ENCODE measurements at regions not wholly inside any gene's neighbourhood (a gene's known extent, or its start where the extent isn't known, plus 50 kb on each side); places are given as distances from the start of the nearest gene placed in this dataset.
"Not testable (repeated sequence)": the region's sequence is repeated elsewhere in the genome, so short reads cannot be mapped to it uniquely, and the experiment has no call there.

GRCh38 chr1:245062741-245063305 lies 92.0 kb upstream of the KIF26B start:
- Histone ChIP-seq H3K4me3 (ENCODE audit: insufficient read depth, low read depth, low read length) (no peak overlapping the region), H3K36me3 (ENCODE audit: control insufficient read depth, insufficient read depth, low read length) (no peaks in the 10 kb centered on the region), H3K27me3 (ENCODE audit: control insufficient read depth, insufficient read depth, low read length, poor library complexity, severe bottlenecking) (no peaks in the 10 kb centered on the region), H3K27ac (ENCODE audit: insufficient read depth, low read depth, low read length, poor library complexity, severe bottlenecking) (no peak overlapping the region), H3K9me3 (ENCODE audit: control insufficient read depth, low read length) (no peaks in the 10 kb centered on the region), H3K4me1 (ENCODE audit: control insufficient read depth, insufficient read depth, low read length) (no peaks in the 10 kb centered on the region)
- 94% methylated on average over 5 of the region's 5 CpGs for WGBS, 2 experiments

DNA sequence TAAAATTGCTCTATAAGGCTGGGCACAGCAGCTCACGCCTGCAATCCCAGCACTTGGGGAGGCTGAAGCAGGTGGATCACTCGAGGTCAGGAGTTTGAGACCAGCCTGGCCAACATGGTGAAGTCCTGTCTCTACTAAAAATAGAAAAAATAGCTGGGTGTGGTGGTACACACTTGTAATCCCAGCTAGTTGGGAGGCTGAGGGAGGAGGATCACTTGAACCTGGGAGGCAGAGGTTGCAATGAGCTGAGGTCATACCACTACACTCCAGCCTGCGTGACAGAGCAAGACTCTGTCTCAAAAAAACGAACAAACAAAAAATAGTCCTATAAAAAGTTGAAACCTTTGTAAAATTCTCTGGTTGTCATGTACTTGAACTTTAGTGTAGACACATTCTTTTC lies 93.0 kb upstream of the KIF26B start:
- H3K4me3 ChIP-seq (ENCODE audit: insufficient read depth, low read depth, low read length); H3K27me3 ChIP-seq (ENCODE audit: control insufficient read depth, insufficient read depth, low read length, poor library complexity, severe bottlenecking); H3K27ac ChIP-seq (ENCODE audit: insufficient read depth, low read depth, low read length, poor library complexity, severe bottlenecking); H3K4me1 ChIP-seq (ENCODE audit: control insufficient read depth, insufficient read depth, low read length); H3K36me3 ChIP-seq (ENCODE audit: control insufficient read depth, insufficient read depth, low read length); H3K9me3 ChIP-seq (ENCODE audit: control insufficient read depth, low read length): not testable (repeated sequence)
- WGBS, 2 experiments, result 93 to 95% methylated on average over 4 of the region's 4 CpGs

- Histone ChIP-seq H3K27me3 (ENCODE audit: control insufficient read depth, insufficient read depth, low read length, poor library complexity, severe bottlenecking) (no peaks in the 10 kb centered on the region), H3K36me3 (ENCODE audit: control insufficient read depth, insufficient read depth, low read length) (no peaks in the 10 kb centered on the region), H3K4me1 (ENCODE audit: control insufficient read depth, insufficient read depth, low read length) (no peaks in the 10 kb centered on the region), H3K9me3 (ENCODE audit: control insufficient read depth, low read length) (no peaks in the 10 kb centered on the region), H3K4me3 (ENCODE audit: insufficient read depth, low read depth, low read length) (no peak overlapping the region), H3K27ac (ENCODE audit: insufficient read depth, low read depth, low read length, poor library complexity, severe bottlenecking) (no peak overlapping the region)
- WGBS, 2 experiments, result 84 to 85% methylated on average over 5 of the region's 6 CpGs
These were observed 94.0 kb upstream of the KIF26B start for GRCh38 chr1:245060684-245061374.

GRCh38 chr1:245059806-245060424 lies 94.9 kb upstream of the KIF26B start:
- Histone ChIP-seq H3K27me3 (ENCODE audit: control insufficient read depth, insufficient read depth, low read length, poor library complexity, severe bottlenecking) (no peaks in the 10 kb centered on the region), H3K4me3 (ENCODE audit: insufficient read depth, low read depth, low read length) (no peak overlapping the region), H3K27ac (ENCODE audit: insufficient read depth, low read depth, low read length, poor library complexity, severe bottlenecking) (no peak overlapping the region), H3K4me1 (ENCODE audit: control insufficient read depth, insufficient read depth, low read length) (no peaks in the 10 kb centered on the region), H3K9me3 (ENCODE audit: control insufficient read depth, low read length) (no peaks in the 10 kb centered on the region), H3K36me3 (ENCODE audit: control insufficient read depth, insufficient read depth, low read length) (no peaks in the 10 kb centered on the region)
- 39 to 41% methylated on average over 4 to 5 of the region's 5 CpGs for WGBS, 2 experiments

DNA sequence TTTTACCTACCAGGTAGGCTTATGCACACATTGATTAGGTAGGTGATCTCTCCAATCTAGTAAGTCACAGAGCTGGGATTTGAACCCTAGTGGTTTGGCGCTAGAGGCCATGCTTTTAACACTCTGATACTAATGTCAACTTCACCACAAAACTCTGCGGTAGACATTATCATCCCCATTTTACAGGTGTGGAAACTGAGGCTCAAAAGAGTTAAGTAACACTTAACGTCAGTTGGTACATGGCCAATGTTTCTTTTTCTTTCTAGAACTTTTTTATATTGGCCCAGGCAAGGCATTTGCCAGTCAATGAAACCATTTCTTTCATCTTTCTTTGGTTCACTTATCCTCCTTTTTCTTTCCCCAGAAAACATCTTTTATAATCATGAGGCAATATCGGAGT lies 95.9 kb upstream of the KIF26B start:
- no peaks in the 10 kb centered on the region for H3K36me3 ChIP-seq (ENCODE audit: control insufficient read depth, insufficient read depth, low read length)
- 94% methylated on average over 4 of the region's 4 CpGs for WGBS, 2 experiments
- no peaks in the 10 kb centered on the region for H3K4me1 ChIP-seq (ENCODE audit: control insufficient read depth, insufficient read depth, low read length)
- H3K4me3 ChIP-seq (ENCODE audit: insufficient read depth, low read depth, low read length), result no peak overlapping the region
- no peaks in the 10 kb centered on the region for H3K9me3 ChIP-seq (ENCODE audit: control insufficient read depth, low read length)
- H3K27me3 ChIP-seq (ENCODE audit: control insufficient read depth, insufficient read depth, low read length, poor library complexity, severe bottlenecking), result no peaks in the 10 kb centered on the region
- no peak overlapping the region for H3K27ac ChIP-seq (ENCODE audit: insufficient read depth, low read depth, low read length, poor library complexity, severe bottlenecking)

- Histone ChIP-seq H3K27ac (ENCODE audit: insufficient read depth, low read depth, low read length, poor library complexity, severe bottlenecking) (no peak overlapping the region), H3K4me1 (ENCODE audit: control insufficient read depth, insufficient read depth, low read length) (no peaks in the 10 kb centered on the region), H3K4me3 (ENCODE audit: insufficient read depth, low read depth, low read length) (no peak overlapping the region), H3K36me3 (ENCODE audit: control insufficient read depth, insufficient read depth, low read length) (no peaks in the 10 kb centered on the region), H3K9me3 (ENCODE audit: control insufficient read depth, low read length) (no peaks in the 10 kb centered on the region), H3K27me3 (ENCODE audit: control insufficient read depth, insufficient read depth, low read length, poor library complexity, severe bottlenecking) (no peaks in the 10 kb centered on the region)
- WGBS, 2 experiments, result 100% methylated on average over 2 to 3 of the region's 5 CpGs
These were observed 96.3 kb upstream of the KIF26B start for GRCh38 chr1:245058436-245058835.

DNA sequence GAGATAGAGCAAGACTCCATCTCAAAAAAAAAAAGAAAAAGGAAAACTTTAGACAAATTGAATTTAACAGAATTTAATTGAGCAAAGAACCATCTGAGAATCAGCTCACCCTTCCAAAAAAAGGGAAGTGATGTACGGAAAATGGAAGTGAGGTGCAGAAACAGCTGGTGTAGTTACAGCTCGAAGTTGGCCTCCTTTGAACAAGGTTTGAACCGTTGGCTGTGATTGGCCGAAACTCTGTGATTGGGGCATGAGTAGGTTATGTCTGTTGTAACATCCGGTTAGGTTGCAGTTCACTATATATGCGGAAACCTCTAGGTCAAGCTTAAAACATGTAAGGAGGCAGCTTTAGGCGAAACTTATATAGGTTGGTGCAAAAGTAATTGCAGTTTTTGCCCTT lies 97.9 kb upstream of the KIF26B start:
- 94 to 95% methylated on average over 7 of the region's 7 CpGs for whole genome bisulfite sequencing, 2 experiments
- Histone ChIP-seq H3K4me1 (ENCODE audit: control insufficient read depth, insufficient read depth, low read length) (no peaks in the 10 kb centered on the region), H3K36me3 (ENCODE audit: control insufficient read depth, insufficient read depth, low read length) (no peaks in the 10 kb centered on the region), H3K4me3 (ENCODE audit: insufficient read depth, low read depth, low read length) (no peak overlapping the region), H3K9me3 (ENCODE audit: control insufficient read depth, low read length) (no peaks in the 10 kb centered on the region), H3K27ac (ENCODE audit: insufficient read depth, low read depth, low read length, poor library complexity, severe bottlenecking) (no peak overlapping the region), H3K27me3 (ENCODE audit: control insufficient read depth, insufficient read depth, low read length, poor library complexity, severe bottlenecking) (no peaks in the 10 kb centered on the region)

DNA sequence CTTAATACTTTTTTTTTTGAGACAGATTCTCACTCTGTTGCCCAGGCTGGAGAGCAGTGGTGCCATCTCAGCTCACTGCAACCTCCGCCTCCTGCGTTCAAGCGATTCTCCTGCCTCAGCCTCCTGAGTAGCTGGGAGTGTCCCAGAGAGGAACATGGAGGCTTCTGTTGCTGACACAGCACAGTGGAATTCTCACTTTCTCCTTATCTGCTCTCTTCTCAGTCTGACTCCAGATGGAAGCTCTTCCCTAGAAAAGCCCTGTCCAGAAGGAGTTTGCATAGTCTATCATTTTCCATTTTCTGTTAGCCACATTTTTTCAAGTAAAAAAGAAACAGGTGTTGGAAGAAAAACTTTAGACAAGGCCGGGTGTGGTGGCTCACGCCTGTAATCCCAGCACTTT lies 98.5 kb upstream of the KIF26B start:
- WGBS, 2 experiments, result 92 to 96% methylated on average over 5 of the region's 5 CpGs
- H3K36me3 ChIP-seq (ENCODE audit: control insufficient read depth, insufficient read depth, low read length); H3K4me1 ChIP-seq (ENCODE audit: control insufficient read depth, insufficient read depth, low read length); H3K9me3 ChIP-seq (ENCODE audit: control insufficient read depth, low read length); H3K4me3 ChIP-seq (ENCODE audit: insufficient read depth, low read depth, low read length); H3K27ac ChIP-seq (ENCODE audit: insufficient read depth, low read depth, low read length, poor library complexity, severe bottlenecking); H3K27me3 ChIP-seq (ENCODE audit: control insufficient read depth, insufficient read depth, low read length, poor library complexity, severe bottlenecking): not testable (repeated sequence)

DNA sequence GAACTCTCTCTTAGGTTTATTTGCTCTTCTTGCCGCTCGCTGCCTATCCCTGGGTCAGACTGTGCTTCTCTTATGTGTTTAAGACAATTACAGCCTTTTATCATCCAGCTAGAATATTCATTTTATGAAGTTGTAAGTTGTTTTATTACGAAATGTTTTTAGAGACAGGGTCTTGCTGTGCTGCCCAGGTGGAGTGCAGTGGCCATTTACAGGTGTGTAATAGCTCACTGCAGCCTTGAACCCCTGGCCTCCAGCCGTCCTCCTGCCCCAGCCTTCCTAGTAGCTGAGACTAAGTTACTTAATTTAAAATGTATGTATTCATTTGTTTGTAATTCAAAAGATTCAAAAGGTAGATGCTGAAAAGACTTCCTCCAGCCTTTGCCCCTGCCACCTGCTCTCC lies 99.0 kb upstream of the KIF26B start:
- H3K27ac ChIP-seq (ENCODE audit: insufficient read depth, low read depth, low read length, poor library complexity, severe bottlenecking), result no peak overlapping the region
- H3K4me1 ChIP-seq (ENCODE audit: control insufficient read depth, insufficient read depth, low read length), result no peaks in the 10 kb centered on the region
- 74 to 77% methylated on average over 2 to 3 of the region's 4 CpGs for WGBS, 2 experiments
- no peaks in the 10 kb centered on the region for H3K27me3 ChIP-seq (ENCODE audit: control insufficient read depth, insufficient read depth, low read length, poor library complexity, severe bottlenecking)
- H3K9me3 ChIP-seq (ENCODE audit: control insufficient read depth, low read length), result no peaks in the 10 kb centered on the region
- H3K36me3 ChIP-seq (ENCODE audit: control insufficient read depth, insufficient read depth, low read length), result no peaks in the 10 kb centered on the region
- no peak overlapping the region for H3K4me3 ChIP-seq (ENCODE audit: insufficient read depth, low read depth, low read length)

DNA sequence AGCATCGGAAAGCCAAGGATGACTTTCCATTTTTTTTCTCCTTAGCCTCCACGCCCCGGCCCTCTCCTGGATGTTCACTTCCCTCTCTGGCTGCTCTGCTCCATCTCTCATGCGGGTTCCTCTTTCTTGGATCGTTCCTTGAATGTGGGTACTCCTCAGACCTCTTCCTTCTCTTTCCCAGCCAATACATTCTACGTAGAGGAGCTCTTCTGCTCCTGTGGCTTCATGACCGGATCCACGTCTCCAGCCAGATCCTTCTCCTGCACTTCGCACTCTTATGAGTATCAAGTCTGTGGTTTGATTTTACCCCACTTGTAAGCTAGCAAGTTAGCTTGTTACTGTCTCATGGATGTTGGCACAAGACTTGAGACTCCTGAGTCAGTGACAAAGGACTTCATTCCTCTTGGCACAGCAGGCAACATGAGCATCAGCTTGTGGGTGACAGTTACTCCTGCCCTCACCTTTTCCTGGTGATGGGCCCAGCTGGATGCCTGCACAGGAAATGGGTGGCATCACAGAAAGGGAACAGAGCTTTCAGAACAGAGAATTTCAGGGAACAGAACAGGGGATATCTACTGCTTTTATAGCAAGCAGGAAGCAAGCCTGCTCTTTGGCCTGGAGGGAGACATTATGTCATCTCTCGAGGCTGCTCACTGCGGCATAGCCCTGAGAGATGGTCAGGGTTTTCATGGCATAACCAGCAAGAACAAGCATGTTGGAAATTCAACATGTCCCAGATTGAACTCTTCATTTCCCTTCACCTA lies 100.1 kb upstream of the KIF26B start:
- 94 to 96% methylated on average over 11 of the region's 11 CpGs for WGBS, 2 experiments
- no peaks in the 10 kb centered on the region for H3K4me1 ChIP-seq (ENCODE audit: control insufficient read depth, insufficient read depth, low read length)
- H3K27me3 ChIP-seq (ENCODE audit: control insufficient read depth, insufficient read depth, low read length, poor library complexity, severe bottlenecking), result no peaks in the 10 kb centered on the region
- H3K4me3 ChIP-seq (ENCODE audit: insufficient read depth, low read depth, low read length), result no peak overlapping the region
- no peaks in the 10 kb centered on the region for H3K36me3 ChIP-seq (ENCODE audit: control insufficient read depth, insufficient read depth, low read length)
- H3K27ac ChIP-seq (ENCODE audit: insufficient read depth, low read depth, low read length, poor library complexity, severe bottlenecking), result no peak overlapping the region
- no peaks in the 10 kb centered on the region for H3K9me3 ChIP-seq (ENCODE audit: control insufficient read depth, low read length)

Data from ectodermal cell (in vitro differentiated cells).